A549 (cell line): ENCODE measurements at regions not wholly inside any gene's neighbourhood (a gene's known extent, or its start where the extent isn't known, plus 50 kb on each side); places are given as distances from the start of the nearest gene placed in this dataset.

Experiments used
- ATAC-seq, 2 experiments: fragments of 200-7000 bp in 1 of 2; fragments of >200 bp in 1 of 2; cut with Nextera tagmentation in 1 of 2; cut with Tn5 transposase in 1 of 2; 3 replicates each; pipeline versions ENCODE4 v1.8.0 to v1.9.1; 2018 to 2020; ENCODE audit warnings: mild to moderate bottlenecking in 1 of 2, moderate library complexity in 1 of 2
- CTCF ChIA-PET: fragments of 300-600 bp; sonication (Branson Sonifier 250); formaldehyde crosslinking; extraction: SDS; loops from one replicate; lab custom pipeline; 2021; ENCODE audit warnings: antibody characterized with exemption, inconsistent platforms; lab: Yijun Ruan, JAX
- POLR2A ChIA-PET: fragments of 350-600 bp; formaldehyde crosslinking; extraction: SDS; loops from one replicate; lab custom pipeline; 2021; ENCODE audit warnings: antibody characterized with exemption, inconsistent platforms; lab: Yijun Ruan, JAX
- DNase-seq, 2 experiments: peaks; one replicate each; pipeline versions ENCODE4 v3.0.0 to v3.0.0-alpha.2; 2011 to 2016; ENCODE audit warnings: low read depth in 1 of 2, low spot score in 1 of 2
- FAIRE-seq: peaks from 2 replicates; lab custom pipeline; 2011; peaks lifted over from hg19 to GRCh38; lab: Jason Lieb, UNC
- H3K27ac ChIP-seq, 2 experiments: fragments of >200 bp; sonication (Bioruptor Twin); formaldehyde crosslinking; 3 replicates each; pipeline ENCODE4 v1.5.1; 2016 to 2017
- H3K4me1 ChIP-seq: fragments of >200 bp; sonication (Bioruptor Twin); formaldehyde crosslinking; 3 replicates; pipeline ENCODE4 v1.6.1; 2016
- H3K4me2 ChIP-seq: fragments of >200 bp; sonication (Bioruptor Twin); formaldehyde crosslinking; 3 replicates; pipeline ENCODE4 v1.6.1; 2016
- H3K4me3 ChIP-seq: fragments of >200 bp; sonication (Bioruptor Twin); formaldehyde crosslinking; 3 replicates; pipeline ENCODE4 v1.5.1; 2016
- H3K9me3 ChIP-seq: fragments of >200 bp; sonication (Bioruptor Twin); formaldehyde crosslinking; 3 replicates; pipeline ENCODE4 v1.6.1; 2016
- CBX8 ChIP-seq: fragments of 200-600 bp; sonication (generic); IDR thresholded peaks from 2 replicates; pipeline ENCODE4 v1.6.1; 2016
- CHD2 ChIP-seq: fragments of 150-350 bp; IDR thresholded peaks from 2 replicates; pipeline ENCODE4 v1.6.1; 2014; ENCODE audit warnings: low read length; ENCODE audit not compliant: partially characterized antibody
- EP300 ChIP-seq, 2 experiments: fragments of >200 bp; sonication (Bioruptor Twin); formaldehyde crosslinking; IDR thresholded peaks; 2 replicates in 1 of 2; 3 replicates in 1 of 2; pipeline ENCODE4 v1.6.1; 2016 to 2017
- ESRRA ChIP-seq: fragments of 150-350 bp; IDR thresholded peaks from 2 replicates; pipeline ENCODE4 v1.6.1; 2014; ENCODE audit warnings: mild to moderate bottlenecking, low read length, borderline replicate concordance
- HDAC2 ChIP-seq: fragments of 200-600 bp; sonication (generic); IDR thresholded peaks from 2 replicates; pipeline ENCODE4 v1.6.1; 2016
- HOXA7 ChIP-seq: fragments of 250-450 bp; sonication (Bioruptor Pico); IDR thresholded peaks from 2 replicates; pipeline ENCODE4 v1.5.0; 2020; ENCODE audit warnings: mild to moderate bottlenecking, moderate library complexity
- HOXB13 ChIP-seq: fragments of 250-450 bp; sonication (Bioruptor Pico); IDR thresholded peaks from 2 replicates; pipeline ENCODE4 v1.5.0; 2020; ENCODE audit warnings: low read depth, mild to moderate bottlenecking, moderate library complexity
- KDM5A ChIP-seq: fragments of 200-600 bp; sonication (generic); IDR thresholded peaks from 2 replicates; pipeline ENCODE4 v1.6.1; 2016; ENCODE audit warnings: antibody characterized with exemption, mild to moderate bottlenecking
- NPAS2 ChIP-seq: fragments of 250-450 bp; sonication (Bioruptor Pico); IDR thresholded peaks from 2 replicates; pipeline ENCODE4 v1.8.0; 2022; ENCODE audit warnings: mild to moderate bottlenecking, moderate library complexity, borderline replicate concordance
- PHF8 ChIP-seq: fragments of 200-600 bp; sonication (generic); IDR thresholded peaks from 2 replicates; pipeline ENCODE4 v1.6.1; 2016; ENCODE audit warnings: low read depth, mild to moderate bottlenecking, antibody characterized with exemption, moderate library complexity, borderline replicate concordance
- POLR2A ChIP-seq: IDR thresholded peaks from 2 replicates; pipeline ENCODE4 v1.6.1; 2012; ENCODE audit warnings: mild to moderate bottlenecking, low read length
- RAD21 ChIP-seq, 2 experiments: fragments of >200 bp in 1 of 2; sonication (Bioruptor Twin) in 1 of 2; formaldehyde crosslinking in 1 of 2; IDR thresholded peaks in 1 of 2; conservative IDR thresholded peaks in 1 of 2; 2 replicates in 1 of 2; 3 replicates in 1 of 2; pipeline ENCODE4 v1.6.1; 2012 to 2018; ENCODE audit warnings: inconsistent platforms in 1 of 2
- RCOR1 ChIP-seq: fragments of 150-350 bp; IDR thresholded peaks from 2 replicates; pipeline ENCODE4 v1.6.1; 2014; ENCODE audit warnings: antibody characterized with exemption, low read length, low read depth
- RFX5 ChIP-seq: fragments of 450-650 bp; IDR thresholded peaks from 2 replicates; pipeline ENCODE4 v1.7.1; 2014; ENCODE audit warnings: antibody characterized with exemption, mild to moderate bottlenecking, moderate library complexity
- SMC3 ChIP-seq: fragments of >200 bp; sonication (Bioruptor Twin); formaldehyde crosslinking; IDR thresholded peaks from 3 replicates; pipeline ENCODE4 v1.6.1; 2018; ENCODE audit warnings: inconsistent platforms
- ZC3H11A ChIP-seq: fragments of 450-650 bp; IDR thresholded peaks from 2 replicates; pipeline ENCODE4 v1.6.1; 2014; ENCODE audit warnings: antibody characterized with exemption, mild to moderate bottlenecking
- ZFP36 ChIP-seq: fragments of 450-650 bp; IDR thresholded peaks from 2 replicates; pipeline ENCODE4 v1.6.1; 2014; ENCODE audit warnings: borderline replicate concordance; ENCODE audit not compliant: partially characterized antibody
- ZNF302 ChIP-seq: fragments of 250-450 bp; sonication (Bioruptor Pico); IDR thresholded peaks from 2 replicates; pipeline ENCODE4 v1.9.0; 2021; ENCODE audit warnings: inconsistent platforms, mild to moderate bottlenecking, moderate library complexity
- ZSCAN20 ChIP-seq: fragments of 250-450 bp; sonication (Bioruptor Pico); IDR thresholded peaks from 2 replicates; pipeline ENCODE4 v1.8.0; 2022; ENCODE audit warnings: mild to moderate bottlenecking, moderate library complexity
- WGBS: methylation state at CpG from one replicate; pipeline ENCODE4 v1.1.6; 2017; ENCODE audit errors: missing lambda C conversion rate; 5-methylcytosine and 5-hydroxymethylcytosine counted together
- TF ChIP-seq, protein P1 (sequence below): fragments of 450-650 bp; IDR thresholded peaks from 2 replicates; pipeline ENCODE4 v1.6.1; 2014; ENCODE audit warnings: antibody characterized with exemption
- TF ChIP-seq, protein P2 (sequence below): fragments of 150-350 bp; IDR thresholded peaks from 2 replicates; pipeline ENCODE4 v1.6.1; 2014; ENCODE audit warnings: low read depth, mild to moderate bottlenecking, low read length
- TF ChIP-seq, protein P3 (sequence below): fragments of 200-600 bp; sonication (generic); IDR thresholded peaks from 2 replicates; pipeline ENCODE4 v1.6.1; 2016; ENCODE audit warnings: antibody characterized with exemption, mild to moderate bottlenecking, moderate library complexity

DNA sequence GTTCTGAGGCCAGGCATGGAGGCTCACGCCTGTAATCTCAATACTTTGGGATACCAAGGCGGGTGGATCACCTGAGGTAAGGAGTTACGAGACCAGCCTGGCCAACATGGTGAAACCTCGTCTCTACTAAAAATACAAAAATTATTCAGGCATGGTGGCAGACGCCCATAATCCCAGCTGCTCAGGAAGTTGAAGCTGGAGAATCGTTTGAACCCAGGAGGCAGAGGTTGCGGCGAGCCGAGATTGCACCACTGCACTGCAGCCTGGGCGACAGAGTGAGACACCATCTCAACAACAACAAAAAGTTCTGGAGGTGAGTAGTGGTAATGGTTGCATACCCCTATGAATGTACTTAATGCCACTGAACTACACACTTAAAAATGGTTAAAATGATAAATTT, 60.3 kb upstream of the SP4 start:
- Histone ChIP-seq H3K27ac (no peak overlapping the region), H3K4me2 (no peak overlapping the region), H3K4me1 (peaks cover 13% of the 10 kb centered on the region; the same call in 2 of the 3 replicates), H3K4me3 (no peak overlapping the region), H3K9me3 (peaks cover 12% of the 10 kb centered on the region; the same call in 1 of the 3 replicates)
- ATAC-seq (no peak), DNase-seq (no peak), FAIRE-seq (no peak)
- POLR2A ChIA-PET: no interaction called here
- no peak for TF ChIP-seq KDM5A
- no peak for TF ChIP-seq ZC3H11A
- TF ChIP-seq CBX8: no peak
- TF ChIP-seq PHF8: no peak
- TF ChIP-seq ZNF302 (CRISPR knock-in tag): no peak
- TF ChIP-seq RCOR1: no peak
- no peak for TF ChIP-seq ESRRA
- TF ChIP-seq CHD2: no peak
- no peak for TF ChIP-seq POLR2A
- TF ChIP-seq EP300 (IDR thresholded peaks at IDR 0.05): no peak
- TF ChIP-seq HOXB13 (CRISPR knock-in tag): no peak
- no peak for TF ChIP-seq ZFP36
- TF ChIP-seq RFX5: no peak
- 62% methylated on average over 10 of the region's 10 CpGs for WGBS
- CTCF ChIA-PET: interaction anchor here (1.2 to 2.5 kb wide), 3 partner anchors 11 to 400 kb away, joined by 3 to 8 read pairs (median 3); no protein-coding TSS in a partner anchor

GRCh38 chr7:21368317-21368716, 59.6 kb upstream of the SP4 start:
- H3K4me3 ChIP-seq: no peak overlapping the region
- CTCF ChIA-PET: interaction anchor here (0.8 to 2.5 kb wide), 4 partner anchors 8 to 399 kb away, joined by 3 to 8 read pairs (median 3); no protein-coding TSS in a partner anchor
- WGBS: 8% methylated on average over 1 of the region's 1 CpG

GRCh38 chr7:21370283-21370982, 57.5 kb upstream of the SP4 start:
- Histone ChIP-seq H3K4me2 (no peak overlapping the region), H3K9me3 (no peaks in the 10 kb centered on the region; the same call in 2 of the 3 replicates), H3K4me1 (peaks cover 13% of the 10 kb centered on the region; the same call in 2 of the 3 replicates), H3K27ac (no peak overlapping the region), H3K4me3 (no peak overlapping the region)
- 37% methylated on average over 9 of the region's 9 CpGs for WGBS
- CTCF ChIA-PET: no interaction called here
- FAIRE-seq: no peak
- no peak for TF ChIP-seq RAD21 (conservative IDR thresholded peaks at IDR 0.05 in 1 of 2, IDR thresholded peaks at IDR 0.05 in 1 of 2)
- no peak for TF ChIP-seq HOXB13 (CRISPR knock-in tag)
- TF ChIP-seq SMC3: no peak
- TF ChIP-seq, protein P1, sequence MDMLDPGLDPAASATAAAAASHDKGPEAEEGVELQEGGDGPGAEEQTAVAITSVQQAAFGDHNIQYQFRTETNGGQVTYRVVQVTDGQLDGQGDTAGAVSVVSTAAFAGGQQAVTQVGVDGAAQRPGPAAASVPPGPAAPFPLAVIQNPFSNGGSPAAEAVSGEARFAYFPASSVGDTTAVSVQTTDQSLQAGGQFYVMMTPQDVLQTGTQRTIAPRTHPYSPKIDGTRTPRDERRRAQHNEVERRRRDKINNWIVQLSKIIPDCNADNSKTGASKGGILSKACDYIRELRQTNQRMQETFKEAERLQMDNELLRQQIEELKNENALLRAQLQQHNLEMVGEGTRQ: no peak
- TF ChIP-seq, protein P2, sequence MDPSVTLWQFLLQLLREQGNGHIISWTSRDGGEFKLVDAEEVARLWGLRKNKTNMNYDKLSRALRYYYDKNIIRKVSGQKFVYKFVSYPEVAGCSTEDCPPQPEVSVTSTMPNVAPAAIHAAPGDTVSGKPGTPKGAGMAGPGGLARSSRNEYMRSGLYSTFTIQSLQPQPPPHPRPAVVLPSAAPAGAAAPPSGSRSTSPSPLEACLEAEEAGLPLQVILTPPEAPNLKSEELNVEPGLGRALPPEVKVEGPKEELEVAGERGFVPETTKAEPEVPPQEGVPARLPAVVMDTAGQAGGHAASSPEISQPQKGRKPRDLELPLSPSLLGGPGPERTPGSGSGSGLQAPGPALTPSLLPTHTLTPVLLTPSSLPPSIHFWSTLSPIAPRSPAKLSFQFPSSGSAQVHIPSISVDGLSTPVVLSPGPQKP: no peak
- no peak for TF ChIP-seq NPAS2
- no peak for TF ChIP-seq HOXA7
- no peak for TF ChIP-seq ZC3H11A
- TF ChIP-seq ZSCAN20 (CRISPR knock-in tag): no peak
- POLR2A ChIA-PET: no interaction called here
- no peak for DNase-seq
- ATAC-seq: no peak

More at GRCh38 chr7:21368317-21368716, 59.6 kb upstream of the SP4 start:
- peaks cover 13% of the 10 kb centered on the region; the same call in 2 of the 3 replicates for H3K4me1 ChIP-seq
- FAIRE-seq: no peak
- POLR2A ChIA-PET: no interaction called here
- peaks cover 12% of the 10 kb centered on the region; the same call in 1 of the 3 replicates for H3K9me3 ChIP-seq
- TF ChIP-seq HDAC2: no peak
- TF ChIP-seq, protein P3, sequence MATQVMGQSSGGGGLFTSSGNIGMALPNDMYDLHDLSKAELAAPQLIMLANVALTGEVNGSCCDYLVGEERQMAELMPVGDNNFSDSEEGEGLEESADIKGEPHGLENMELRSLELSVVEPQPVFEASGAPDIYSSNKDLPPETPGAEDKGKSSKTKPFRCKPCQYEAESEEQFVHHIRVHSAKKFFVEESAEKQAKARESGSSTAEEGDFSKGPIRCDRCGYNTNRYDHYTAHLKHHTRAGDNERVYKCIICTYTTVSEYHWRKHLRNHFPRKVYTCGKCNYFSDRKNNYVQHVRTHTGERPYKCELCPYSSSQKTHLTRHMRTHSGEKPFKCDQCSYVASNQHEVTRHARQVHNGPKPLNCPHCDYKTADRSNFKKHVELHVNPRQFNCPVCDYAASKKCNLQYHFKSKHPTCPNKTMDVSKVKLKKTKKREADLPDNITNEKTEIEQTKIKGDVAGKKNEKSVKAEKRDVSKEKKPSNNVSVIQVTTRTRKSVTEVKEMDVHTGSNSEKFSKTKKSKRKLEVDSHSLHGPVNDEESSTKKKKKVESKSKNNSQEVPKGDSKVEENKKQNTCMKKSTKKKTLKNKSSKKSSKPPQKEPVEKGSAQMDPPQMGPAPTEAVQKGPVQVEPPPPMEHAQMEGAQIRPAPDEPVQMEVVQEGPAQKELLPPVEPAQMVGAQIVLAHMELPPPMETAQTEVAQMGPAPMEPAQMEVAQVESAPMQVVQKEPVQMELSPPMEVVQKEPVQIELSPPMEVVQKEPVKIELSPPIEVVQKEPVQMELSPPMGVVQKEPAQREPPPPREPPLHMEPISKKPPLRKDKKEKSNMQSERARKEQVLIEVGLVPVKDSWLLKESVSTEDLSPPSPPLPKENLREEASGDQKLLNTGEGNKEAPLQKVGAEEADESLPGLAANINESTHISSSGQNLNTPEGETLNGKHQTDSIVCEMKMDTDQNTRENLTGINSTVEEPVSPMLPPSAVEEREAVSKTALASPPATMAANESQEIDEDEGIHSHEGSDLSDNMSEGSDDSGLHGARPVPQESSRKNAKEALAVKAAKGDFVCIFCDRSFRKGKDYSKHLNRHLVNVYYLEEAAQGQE: no peak
- no peak for ATAC-seq
- H3K4me2 ChIP-seq: no peak overlapping the region
- DNase-seq: no peak
- H3K27ac ChIP-seq: no peak overlapping the region
